Esophagus squamous epithelium (tissue), 4 donors: ENCODE measurements at regions not wholly inside any gene's neighbourhood (a gene's known extent, or its start where the extent isn't known, plus 50 kb on each side); places are given as distances from the start of the nearest gene placed in this dataset.

Source experiments
- CTCF ChIP-seq, 6 experiments: fragments of 450-650 bp in 4 of 6; fragments of 200-600 bp in 2 of 6; sonication (generic) in 2 of 6; IDR thresholded peaks; one replicate each; pipeline ENCODE4 v1.5.1; 2016 to 2019; ENCODE audit warnings: antibody characterized with exemption in 6 of 6, mild to moderate bottlenecking in 4 of 6, moderate library complexity in 4 of 6
- POLR2A ChIP-seq, 4 donors: fragments of 450-650 bp; IDR thresholded peaks; one replicate each; pipeline ENCODE4 v1.6.1; 2017; ENCODE audit warnings: antibody characterized with exemption in 4 of 4, mild to moderate bottlenecking in 4 of 4, moderate library complexity in 3 of 4

- TF ChIP-seq CTCF (IDR thresholded peaks at IDR 0.05) (no peak), POLR2A (IDR thresholded peaks at IDR 0.05) (no peak)
Observed at GRCh38 chr1:164466001-164466421, 93.0 kb upstream of the PBX1 start.
